Sigmoid colon (tissue), 4 donors: ENCODE measurements at regions not wholly inside any gene's neighbourhood (a gene's known extent, or its start where the extent isn't known, plus 50 kb on each side); places are given as distances from the start of the nearest gene placed in this dataset.

Experiments
- CTCF ChIP-seq, 4 experiments: fragments of 450-650 bp in 3 of 4; fragments of 200-600 bp in 1 of 4; IDR thresholded peaks; one replicate each; pipeline ENCODE4 v1.5.1; 2016 to 2019; ENCODE audit warnings: antibody characterized with exemption in 4 of 4, mild to moderate bottlenecking in 3 of 4, moderate library complexity in 2 of 4
- EP300 ChIP-seq, 4 donors: sonication (generic); formaldehyde crosslinking; IDR thresholded peaks; one replicate each; pipeline ENCODE4 v1.6.1; 2017; ENCODE audit warnings: antibody characterized with exemption in 4 of 4
- POLR2A ChIP-seq, 2 donors: fragments of 450-650 bp; IDR thresholded peaks; one replicate each; pipeline ENCODE4 v1.6.1; 2016; ENCODE audit warnings: antibody characterized with exemption in 2 of 2, mild to moderate bottlenecking in 2 of 2, moderate library complexity in 2 of 2

- TF ChIP-seq CTCF (IDR thresholded peaks at IDR 0.05), result no peak
- no peak for TF ChIP-seq POLR2A (IDR thresholded peaks at IDR 0.05)
- TF ChIP-seq EP300 (IDR thresholded peaks at IDR 0.05), result no peak
Measured at GRCh38 chrX:40358994-40359393, 221.8 kb upstream of the ATP6AP2 start.
